ENCODE measurements at regions not wholly inside any gene's neighbourhood (a gene's known extent, or its start where the extent isn't known, plus 50 kb on each side); places are given as distances from the start of the nearest gene placed in this dataset.

DNA sequence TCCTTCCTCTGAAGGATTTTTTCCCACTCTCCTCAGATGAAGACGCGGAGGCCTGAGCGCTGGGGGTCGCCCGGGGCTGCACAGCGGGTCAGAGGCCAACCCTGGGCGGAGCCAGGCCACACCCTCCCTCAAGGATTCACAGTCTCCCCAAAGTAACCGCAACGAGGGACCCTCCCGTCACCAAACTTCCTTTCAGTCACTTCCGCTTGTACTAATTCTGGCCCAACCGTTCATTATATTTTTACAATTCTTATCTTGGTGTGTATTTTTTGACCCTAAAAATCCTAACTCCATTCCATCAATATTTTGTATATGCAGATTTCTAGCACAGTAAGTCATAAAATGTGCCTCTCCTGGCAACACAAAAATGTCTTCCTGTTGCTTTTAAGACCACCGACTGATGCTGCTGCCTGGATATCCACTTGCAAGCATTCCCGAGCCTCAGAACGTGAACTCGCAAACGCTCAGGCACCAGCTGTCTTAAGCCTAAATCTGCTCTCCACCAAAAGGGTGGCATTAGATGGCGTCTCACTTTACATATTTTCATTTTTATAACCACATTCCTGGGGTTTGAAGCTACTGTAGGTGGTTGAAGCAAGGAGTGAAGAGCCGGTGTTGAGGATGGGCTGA lies 128.0 kb downstream of the DLL1 start (continued):
- TF ChIP-seq, protein P1, sequence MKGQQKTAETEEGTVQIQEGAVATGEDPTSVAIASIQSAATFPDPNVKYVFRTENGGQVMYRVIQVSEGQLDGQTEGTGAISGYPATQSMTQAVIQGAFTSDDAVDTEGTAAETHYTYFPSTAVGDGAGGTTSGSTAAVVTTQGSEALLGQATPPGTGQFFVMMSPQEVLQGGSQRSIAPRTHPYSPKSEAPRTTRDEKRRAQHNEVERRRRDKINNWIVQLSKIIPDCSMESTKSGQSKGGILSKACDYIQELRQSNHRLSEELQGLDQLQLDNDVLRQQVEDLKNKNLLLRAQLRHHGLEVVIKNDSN (IDR thresholded peaks at IDR 0.05; ENCODE audit: borderline replicate concordance, low read depth), result no peak
- TF ChIP-seq, protein P2, sequence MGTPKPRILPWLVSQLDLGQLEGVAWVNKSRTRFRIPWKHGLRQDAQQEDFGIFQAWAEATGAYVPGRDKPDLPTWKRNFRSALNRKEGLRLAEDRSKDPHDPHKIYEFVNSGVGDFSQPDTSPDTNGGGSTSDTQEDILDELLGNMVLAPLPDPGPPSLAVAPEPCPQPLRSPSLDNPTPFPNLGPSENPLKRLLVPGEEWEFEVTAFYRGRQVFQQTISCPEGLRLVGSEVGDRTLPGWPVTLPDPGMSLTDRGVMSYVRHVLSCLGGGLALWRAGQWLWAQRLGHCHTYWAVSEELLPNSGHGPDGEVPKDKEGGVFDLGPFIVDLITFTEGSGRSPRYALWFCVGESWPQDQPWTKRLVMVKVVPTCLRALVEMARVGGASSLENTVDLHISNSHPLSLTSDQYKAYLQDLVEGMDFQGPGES (IDR thresholded peaks at IDR 0.05; ENCODE audit: low read depth, low read length), result no peak
- no peak for TF ChIP-seq ELF1 (IDR thresholded peaks at IDR 0.05)

GRCh38 chr6:170162011-170162774 lies 128.7 kb downstream of the DLL1 start:
- TF ChIP-seq CHD2 (IDR thresholded peaks at IDR 0.05; ENCODE audit: low read length, partially characterized antibody) (no peak), EP300 (IDR thresholded peaks at IDR 0.05; ENCODE audit: borderline replicate concordance in 1 of 2, low read depth in 1 of 2, low read length in 1 of 2) (no peak), SMC3 (IDR thresholded peaks at IDR 0.05; ENCODE audit: low read depth, low read length) (no peak), FOXM1 (IDR thresholded peaks at IDR 0.05; ENCODE audit: low read depth) (no peak), RCOR1 (IDR thresholded peaks at IDR 0.05; ENCODE audit: low read length) (no peak), NRF1 (IDR thresholded peaks at IDR 0.05; ENCODE audit: low read depth, low read length) (no peak), SIN3A (IDR thresholded peaks at IDR 0.05; ENCODE audit: borderline replicate concordance, low read depth, low read length) (no peak), TCF12 (IDR thresholded peaks at IDR 0.05) (no peak)
- TF ChIP-seq, protein P3, sequence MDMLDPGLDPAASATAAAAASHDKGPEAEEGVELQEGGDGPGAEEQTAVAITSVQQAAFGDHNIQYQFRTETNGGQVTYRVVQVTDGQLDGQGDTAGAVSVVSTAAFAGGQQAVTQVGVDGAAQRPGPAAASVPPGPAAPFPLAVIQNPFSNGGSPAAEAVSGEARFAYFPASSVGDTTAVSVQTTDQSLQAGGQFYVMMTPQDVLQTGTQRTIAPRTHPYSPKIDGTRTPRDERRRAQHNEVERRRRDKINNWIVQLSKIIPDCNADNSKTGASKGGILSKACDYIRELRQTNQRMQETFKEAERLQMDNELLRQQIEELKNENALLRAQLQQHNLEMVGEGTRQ (IDR thresholded peaks at IDR 0.05; ENCODE audit: borderline replicate concordance, low read depth, low read length), result no peak
- TF ChIP-seq, protein P1 (IDR thresholded peaks at IDR 0.05; ENCODE audit: borderline replicate concordance, low read depth), result no peak
- TF ChIP-seq, protein P4, sequence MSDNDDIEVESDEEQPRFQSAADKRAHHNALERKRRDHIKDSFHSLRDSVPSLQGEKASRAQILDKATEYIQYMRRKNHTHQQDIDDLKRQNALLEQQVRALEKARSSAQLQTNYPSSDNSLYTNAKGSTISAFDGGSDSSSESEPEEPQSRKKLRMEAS (IDR thresholded peaks at IDR 0.05; ENCODE audit: low read depth), result no peak
- Histone ChIP-seq H3K36me3 (replicated peaks in 1 of 2; ENCODE audit: control insufficient read depth in 1 of 2, insufficient read depth in 2 of 2, low read length in 1 of 2) (no peaks in the 10 kb centered on the region), H4K20me1 (ENCODE audit: insufficient read depth) (no peaks in the 10 kb centered on the region), H3K9ac (no peak overlapping the region), H3F3A (replicated peaks; ENCODE audit: insufficient read depth) (no peaks in the 10 kb centered on the region), H3K9me2 (no peaks in the 10 kb centered on the region), H3K27me3 (ENCODE audit: insufficient read depth) (no peaks in the 10 kb centered on the region), H3K9me3 (no peaks in the 10 kb centered on the region), H3K27ac (ENCODE audit: low read depth in 2 of 2, low read length in 1 of 2) (no peak overlapping the region), H3K79me2 (ENCODE audit: insufficient read depth) (no peaks in the 10 kb centered on the region), H3K4me1 (ENCODE audit: control insufficient read depth in 1 of 2, insufficient read depth in 2 of 2, low read depth in 1 of 2, low read length in 1 of 2) (no peaks in the 10 kb centered on the region; a peak in 1 of 4 replicates), H2AFZ (ENCODE audit: low read depth) (no peak overlapping the region), H3K4me3 (ENCODE audit: low read depth in 2 of 2, low read length in 1 of 2) (no peak overlapping the region), H3K4me2 (no peak overlapping the region)
- POLR2A ChIA-PET, result no interaction called here
- CTCF ChIA-PET, result no interaction called here
- WGBS (ENCODE audit: low lambda C conversion rate), result 96% methylated on average over 9 of the region's 27 CpGs
- no peak for DNase-seq

All from SK-N-SH (cell line).